GM21367 (cell line): ENCODE measurements at regions not wholly inside any gene's neighbourhood (a gene's known extent, or its start where the extent isn't known, plus 50 kb on each side); places are given as distances from the start of the nearest gene placed in this dataset.

Source experiments
- ATAC-seq: cut with Tn5 transposase; IDR thresholded peaks from one replicate; pipeline ENCODE4 v1.9.1; 2021; ENCODE audit not compliant: unreplicated experiment

GRCh38 chr9:91094324-91095088, 267.2 kb downstream of the AUH start:
- no peak for ATAC-seq

DNA sequence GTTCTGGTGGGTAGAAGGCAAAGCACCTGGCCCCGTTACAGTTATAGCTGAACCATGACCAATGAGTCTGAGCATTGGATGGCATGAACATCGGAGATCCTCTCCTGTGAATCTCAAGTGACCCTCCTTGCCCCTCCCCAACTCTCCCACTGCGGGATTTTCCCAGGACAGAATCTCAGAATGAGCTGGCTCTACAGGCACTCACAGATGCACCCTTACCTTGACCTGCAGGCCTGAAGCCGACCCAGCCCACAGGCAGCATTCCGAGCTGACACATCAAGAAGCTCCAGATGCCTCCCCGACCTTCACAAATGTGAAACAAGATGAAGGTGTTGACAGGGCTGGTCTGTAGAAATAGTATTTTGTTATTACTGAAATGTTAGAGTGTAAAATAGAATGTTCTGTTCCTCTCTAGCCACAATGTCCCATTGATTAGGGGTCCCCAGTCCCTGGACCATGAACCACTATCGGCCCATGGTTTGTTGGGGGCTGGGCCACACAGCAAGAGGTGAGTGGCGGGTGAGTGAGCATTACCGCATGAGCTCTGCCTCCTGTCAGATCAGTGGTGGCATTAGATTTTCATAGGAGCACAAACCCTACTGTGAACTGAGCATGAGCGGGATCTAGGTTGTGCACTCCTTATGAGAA, 263.4 kb downstream of the AUH start:
- ATAC-seq, result no peak

GRCh38 chr9:91099436-91099835, 262.3 kb downstream of the AUH start:
- ATAC-seq, result no peak

DNA sequence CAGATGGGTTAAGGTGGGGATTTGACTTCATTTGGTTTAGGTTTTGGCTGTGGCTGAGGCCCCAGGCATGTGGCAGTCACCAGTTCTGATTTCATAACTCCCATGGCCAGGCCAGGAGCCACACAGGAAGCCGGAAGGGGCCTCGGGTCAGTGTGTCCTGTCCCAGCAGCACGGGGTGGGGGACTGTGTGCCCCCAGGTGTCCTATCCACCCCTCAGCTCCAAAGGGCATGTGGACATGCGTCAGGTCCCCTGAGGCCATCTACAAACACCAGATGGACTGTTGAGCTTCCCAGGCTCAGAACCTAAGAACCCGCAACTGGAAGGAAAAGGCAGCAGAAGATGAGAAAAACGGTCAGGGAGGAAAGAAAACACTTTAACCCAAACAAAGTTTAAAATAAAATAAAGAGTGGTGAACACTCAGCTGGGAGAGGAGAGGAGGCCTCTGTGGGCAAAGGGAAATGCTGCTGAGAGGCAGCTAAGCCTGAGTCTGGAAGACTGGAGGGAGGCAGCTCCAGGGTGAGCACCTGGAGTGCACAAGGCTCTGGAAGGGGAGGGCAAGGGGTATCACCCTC, 260.8 kb downstream of the AUH start:
- ATAC-seq, result no peak

DNA sequence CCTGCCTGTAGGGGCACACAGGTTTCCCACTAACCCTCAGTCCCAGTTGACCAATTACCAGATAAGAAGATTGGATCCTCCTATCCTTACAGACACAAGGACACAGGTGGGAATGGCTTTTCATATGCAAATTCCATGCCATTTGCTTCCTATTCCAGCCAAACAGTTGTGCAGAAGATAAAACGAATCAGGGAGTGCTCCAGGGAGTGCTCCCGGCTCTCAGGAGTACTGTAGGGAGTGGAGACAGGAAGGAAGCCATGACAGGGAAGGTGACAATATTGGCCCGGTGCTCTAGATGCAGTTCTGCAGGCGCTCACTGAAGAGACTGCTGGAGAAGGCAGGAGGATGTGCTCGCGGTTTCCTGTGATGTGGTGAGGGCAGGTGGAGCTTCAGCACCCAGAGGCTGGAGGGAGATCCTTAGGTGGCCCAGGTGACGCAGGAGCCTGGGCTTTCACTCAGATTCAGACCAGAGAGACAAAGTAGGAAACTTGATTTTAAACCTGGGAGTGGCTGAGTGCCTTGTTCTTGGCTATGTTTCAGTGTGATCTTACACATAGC, 260.0 kb downstream of the AUH start:
- no peak for ATAC-seq

DNA sequence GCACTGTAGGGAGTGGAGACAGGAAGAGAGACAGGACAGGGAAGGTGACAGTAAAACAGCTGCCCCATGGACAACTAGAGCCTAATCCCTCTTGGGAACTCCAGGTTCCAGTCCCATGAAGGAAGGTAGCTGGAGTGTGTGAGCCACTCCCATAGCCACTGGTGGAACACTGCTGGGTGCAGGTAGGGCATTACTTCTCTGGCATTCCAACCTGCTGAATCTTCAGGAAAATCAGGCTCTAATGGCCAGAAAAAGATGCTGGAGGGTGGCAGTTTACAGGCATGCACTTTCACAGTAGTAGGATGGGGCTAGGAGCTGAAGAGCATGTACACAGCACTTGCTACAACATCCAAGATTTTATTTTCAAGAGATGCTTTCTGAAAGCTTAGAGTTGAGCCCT, 259.4 kb downstream of the AUH start:
- no peak for ATAC-seq

DNA sequence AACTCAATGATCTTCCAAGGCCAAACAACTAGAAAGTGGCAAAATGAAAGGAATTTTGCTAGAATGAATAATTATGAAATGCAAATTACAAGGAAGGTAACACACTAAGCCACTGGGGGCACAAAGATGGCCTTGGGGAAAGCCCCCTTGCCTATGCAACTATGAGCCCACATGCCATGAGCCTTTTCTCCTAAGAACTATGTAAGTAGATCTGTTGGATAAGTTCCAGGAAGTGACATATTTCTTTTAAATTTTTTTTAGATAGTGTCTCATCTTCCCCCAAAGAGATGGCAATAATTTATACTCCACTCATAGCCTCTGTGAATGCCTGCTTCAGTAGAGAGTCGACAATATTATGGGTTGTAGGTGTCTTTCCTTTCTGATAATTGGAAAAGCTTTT, 257.8 kb downstream of the AUH start:
- no peak for ATAC-seq

DNA sequence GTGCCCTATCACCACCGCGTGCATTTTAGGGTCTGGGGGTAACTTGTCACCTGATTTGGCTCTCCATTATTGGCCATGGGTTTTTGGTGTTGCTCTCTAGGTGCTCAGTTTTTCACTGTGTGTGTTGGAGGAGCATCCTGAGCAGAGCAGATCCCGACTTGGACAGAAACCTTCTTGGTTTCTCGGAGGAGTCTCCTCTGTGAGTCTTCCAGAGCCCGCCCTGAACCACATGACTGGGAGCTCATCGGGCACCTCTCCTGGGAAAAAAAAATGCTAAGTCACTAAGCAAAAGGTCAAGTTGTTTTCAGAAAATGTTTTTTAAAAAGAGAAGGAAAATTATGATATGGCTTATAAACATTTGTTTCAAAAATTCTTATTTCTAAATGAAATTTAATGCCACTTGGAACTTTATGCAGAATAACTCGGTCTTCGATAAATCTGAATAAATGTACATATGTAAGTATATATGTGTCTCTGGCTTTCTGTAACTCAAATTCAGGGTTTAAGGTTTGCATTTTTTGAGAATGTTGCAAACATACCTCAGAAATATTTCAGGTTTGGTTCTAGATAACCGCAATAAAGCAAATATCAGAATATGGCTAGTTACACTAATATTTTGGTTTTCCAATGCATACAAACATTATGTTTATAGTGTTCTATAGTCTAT, 255.2 kb downstream of the AUH start:
- no peak for ATAC-seq

DNA sequence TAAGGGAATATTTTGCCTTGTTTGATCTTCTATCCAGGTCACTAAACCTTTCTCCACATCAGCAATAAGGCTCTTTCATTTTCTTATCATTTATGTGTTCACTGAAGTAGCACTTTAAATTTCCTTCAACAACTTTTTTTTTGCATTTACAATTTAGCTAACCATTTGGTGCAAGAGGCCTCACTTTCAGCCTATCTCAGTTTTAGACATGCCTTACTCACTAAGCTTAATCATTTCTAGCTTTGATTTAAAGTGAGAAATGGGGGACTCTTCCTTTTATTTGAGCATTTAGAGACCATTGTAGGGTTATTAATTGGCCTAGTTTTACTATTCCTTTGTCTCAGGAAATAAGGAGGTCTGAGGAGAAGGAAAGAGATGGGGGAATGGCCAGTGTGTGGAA, 250.5 kb downstream of the AUH start:
- no peak for ATAC-seq

DNA sequence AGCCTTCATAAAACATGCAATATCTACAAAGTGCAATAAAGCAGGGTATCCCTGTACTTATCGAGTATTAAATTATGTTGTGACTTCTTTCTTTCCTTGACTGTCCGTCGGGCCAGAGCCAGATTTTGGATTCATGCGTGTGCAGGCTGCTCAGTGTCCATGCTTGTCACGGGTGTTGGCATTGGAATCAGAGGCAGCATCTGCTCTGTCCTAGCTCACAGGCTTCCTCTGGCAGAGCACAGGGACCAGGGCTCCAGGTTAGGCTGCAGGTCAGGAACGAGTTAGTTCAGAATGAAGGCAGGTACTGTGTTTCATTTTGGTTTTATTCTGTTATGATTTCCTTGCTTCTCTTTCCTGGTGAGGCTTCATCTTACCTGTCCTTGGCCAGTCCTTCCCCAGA, 249.8 kb downstream of the AUH start:
- no peak for ATAC-seq

GRCh38 chr9:91113016-91113415, 248.7 kb downstream of the AUH start:
- ATAC-seq, result no peak

GRCh38 chr9:91114450-91114849, 247.3 kb downstream of the AUH start:
- ATAC-seq, result no peak

- no peak for ATAC-seq
Observed at GRCh38 chr9:91116211-91116610, 245.5 kb downstream of the AUH start.

DNA sequence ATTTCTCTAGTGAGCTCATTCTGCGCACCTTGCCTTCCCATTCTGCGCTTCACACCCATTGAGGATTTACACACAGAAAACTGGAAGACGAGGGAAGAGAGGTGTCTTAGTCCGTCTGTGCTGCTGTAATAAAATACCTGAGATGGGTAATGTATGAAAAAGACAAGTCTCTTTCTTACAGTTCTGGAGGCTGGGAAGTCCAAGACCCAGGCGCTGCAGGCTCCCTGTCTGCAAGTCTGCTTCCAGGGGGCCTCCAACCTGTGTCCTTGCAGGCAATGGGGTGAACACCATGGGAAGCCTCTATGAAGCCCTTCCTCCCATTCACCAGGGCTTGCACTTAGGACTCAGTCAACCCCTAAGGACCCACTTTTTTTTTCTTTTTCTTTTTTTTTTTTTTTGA, 245.0 kb downstream of the AUH start:
- ATAC-seq, result no peak

GRCh38 chr9:91117474-91117891, 244.2 kb downstream of the AUH start:
- ATAC-seq, result no peak

- ATAC-seq, result no peak
Observed at GRCh38 chr9:91117959-91118703, 243.6 kb downstream of the AUH start.

- ATAC-seq, result no peak
Observed at GRCh38 chr9:91118704-91119025, 243.1 kb downstream of the AUH start.

DNA sequence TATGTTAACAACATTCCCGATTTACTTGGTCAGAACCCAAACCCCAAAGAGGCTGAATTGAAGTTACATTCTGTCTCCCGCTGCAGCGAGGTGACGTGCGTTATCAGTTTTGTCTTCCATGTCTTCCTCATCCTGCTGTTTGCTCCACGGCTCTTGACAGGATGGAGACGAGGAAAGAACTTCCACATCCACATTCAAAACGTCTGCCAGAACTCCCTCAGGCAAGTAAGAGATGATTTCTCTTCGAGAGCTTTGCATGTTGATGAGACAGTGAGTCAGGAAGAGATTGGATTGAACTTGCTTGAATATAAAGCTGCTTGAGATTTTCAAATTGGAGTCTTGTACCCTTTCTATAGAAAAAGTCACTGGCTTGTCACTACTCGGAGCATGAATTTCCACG, 242.6 kb downstream of the AUH start:
- ATAC-seq, result no peak

DNA sequence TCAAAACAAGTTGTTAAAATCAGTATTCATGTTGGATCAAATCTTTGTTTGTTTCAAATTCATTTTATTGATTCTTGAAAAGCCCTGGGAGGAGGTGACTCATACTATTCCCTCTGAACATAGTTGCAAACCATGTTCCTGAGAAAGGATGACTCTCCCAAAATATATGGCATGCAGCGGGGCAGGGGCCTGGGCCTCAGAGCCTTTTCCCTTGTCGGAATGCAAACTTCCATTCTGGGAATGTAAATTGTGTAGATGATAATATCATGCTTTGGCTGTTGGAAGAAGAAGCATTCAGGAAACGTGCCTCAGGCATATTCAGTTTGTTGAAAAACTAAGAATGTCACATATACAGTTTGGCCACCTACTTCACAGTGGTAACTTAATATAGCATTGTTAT, 242.0 kb downstream of the AUH start:
- no peak for ATAC-seq

DNA sequence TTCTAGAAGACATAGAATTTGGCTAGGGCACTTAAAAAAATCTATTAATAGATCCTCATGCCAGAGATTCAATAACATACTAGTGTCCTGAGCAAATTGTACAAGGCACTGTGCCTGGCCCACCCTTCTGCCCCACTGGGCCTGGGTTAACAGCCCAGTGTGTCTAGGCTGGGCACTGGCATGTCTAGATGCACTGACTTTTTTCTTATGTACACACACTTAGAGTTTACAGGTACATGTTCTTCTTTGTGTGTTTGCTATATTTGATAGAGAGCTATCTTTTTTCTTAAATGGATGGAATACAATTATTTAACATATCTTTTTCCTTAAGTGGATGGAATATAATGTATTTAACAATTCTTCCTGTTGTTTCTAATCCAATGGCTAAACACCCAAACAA, 241.5 kb downstream of the AUH start:
- ATAC-seq, result no peak

DNA sequence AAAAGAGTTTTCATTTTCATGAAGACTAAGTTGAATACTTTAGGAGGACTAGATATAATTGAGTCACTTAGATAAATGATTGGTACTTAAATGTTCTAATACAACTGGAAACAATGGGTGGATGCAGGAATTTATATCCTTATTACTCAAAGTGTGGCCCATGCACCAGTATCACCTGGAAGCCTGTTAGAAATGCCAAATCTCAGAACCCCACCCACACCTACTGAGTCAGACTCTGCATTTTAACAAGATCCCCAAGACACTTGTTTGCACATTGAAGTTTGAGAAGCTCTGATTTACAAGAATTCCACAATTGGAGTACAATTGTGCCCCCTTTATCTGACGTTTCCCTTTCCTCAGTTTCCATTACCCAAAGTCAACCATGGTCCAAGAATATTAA, 239.0 kb downstream of the AUH start:
- no peak for ATAC-seq
